T47D (cell line): ENCODE measurements at regions not wholly inside any gene's neighbourhood (a gene's known extent, or its start where the extent isn't known, plus 50 kb on each side); places are given as distances from the start of the nearest gene placed in this dataset.

Experiments used
- DNase-seq, 2 experiments: peaks; one replicate each; pipeline versions ENCODE4 v3.0.0 to v3.0.0-alpha.2; 2011 to 2012; ENCODE audit warnings: low read depth in 1 of 2, low spot score in 1 of 2
- JUND ChIP-seq: IDR thresholded peaks from 2 replicates; pipeline ENCODE4 v1.6.1; 2012; ENCODE audit warnings: low read depth
- in situ Hi-C: cut with HindIII; loops from 2 replicates; pipeline ENCODE4 v1.10.0; 2016; ENCODE audit warnings: low sequenced_read_pairs, low pct_unique_long_range_greater_than_20kb

DNA sequence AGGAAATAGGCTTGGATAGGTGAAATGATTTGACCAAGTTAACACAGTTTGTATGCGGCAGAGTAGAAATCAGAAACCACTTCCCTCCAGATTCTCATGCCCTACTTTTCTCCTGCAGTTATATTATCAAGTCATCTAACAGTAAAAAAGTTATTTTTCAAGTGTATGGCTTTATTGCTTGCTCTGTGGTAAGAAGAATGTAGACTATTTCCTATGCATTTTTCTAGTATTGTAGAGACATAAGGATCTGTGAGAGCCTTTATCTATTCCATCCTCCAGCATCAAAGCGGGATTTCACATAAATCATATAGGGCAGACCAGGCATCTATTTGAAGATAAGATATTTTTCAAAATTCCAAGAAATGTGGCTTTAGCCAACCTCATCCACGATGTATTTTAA, 208.5 kb downstream of the TTLL7 start:
- in situ Hi-C loops, result no loop called here
- no peak for DNase-seq
- TF ChIP-seq JUND, result no peak

DNA sequence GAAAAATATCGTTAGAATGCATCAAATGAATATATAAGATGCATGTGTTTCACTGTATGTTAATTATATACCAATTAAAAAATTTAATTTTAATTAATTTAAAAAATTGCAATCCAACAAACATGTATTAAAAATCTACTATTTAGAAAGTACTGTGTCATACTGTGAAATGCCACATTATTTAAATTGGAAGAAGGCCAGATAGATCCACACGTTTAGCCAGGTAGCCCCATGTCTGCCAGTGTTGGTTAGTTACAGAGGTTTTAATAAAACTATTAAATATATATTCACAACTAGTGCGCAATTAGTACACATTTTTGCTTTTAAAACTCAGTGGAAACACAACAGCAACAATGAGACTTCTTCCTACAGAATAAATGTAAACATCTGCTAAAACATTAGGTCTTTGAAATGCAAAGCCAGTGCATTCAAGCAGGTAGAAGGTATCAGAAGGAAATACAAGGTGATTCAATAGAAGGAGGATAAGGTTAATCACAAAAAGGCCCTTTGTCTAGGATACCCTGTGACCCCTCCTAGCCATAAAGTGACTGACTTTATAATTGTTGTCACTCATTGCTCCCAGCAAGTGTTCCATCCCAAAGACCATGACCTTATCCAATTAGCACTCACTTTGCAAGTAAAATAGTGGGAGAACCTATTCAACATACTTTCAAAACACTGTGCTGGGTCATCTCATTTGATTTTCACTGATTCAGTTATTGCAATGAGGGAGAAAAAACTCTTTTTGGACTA, 211.5 kb downstream of the TTLL7 start:
- no peak for TF ChIP-seq JUND
- in situ Hi-C loops, result no loop called here

DNA sequence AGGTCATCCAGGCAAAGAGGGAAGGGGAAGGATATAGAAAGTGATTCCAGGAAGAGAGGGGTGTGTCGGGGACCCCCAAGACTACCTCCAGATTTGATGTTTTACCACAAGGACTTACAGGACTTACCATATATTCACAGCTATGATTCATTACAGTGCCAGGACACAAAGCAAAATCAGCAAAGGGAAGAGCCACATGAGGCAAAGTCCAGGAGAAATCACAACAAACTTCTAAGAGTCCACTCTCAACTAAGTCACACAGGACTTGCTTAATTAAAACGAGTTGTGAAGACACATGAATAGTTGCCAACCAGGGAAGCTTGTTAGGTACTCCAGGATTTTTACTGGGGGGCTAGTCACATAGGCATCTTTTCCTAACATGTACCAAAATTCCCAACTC, 217.3 kb downstream of the TTLL7 start:
- DNase-seq, result no peak
- no peak for TF ChIP-seq JUND
- in situ Hi-C loops, result no loop called here

More for the DNA sequence above, 211.5 kb downstream of the TTLL7 start:
- DNase-seq, result no peak

DNA sequence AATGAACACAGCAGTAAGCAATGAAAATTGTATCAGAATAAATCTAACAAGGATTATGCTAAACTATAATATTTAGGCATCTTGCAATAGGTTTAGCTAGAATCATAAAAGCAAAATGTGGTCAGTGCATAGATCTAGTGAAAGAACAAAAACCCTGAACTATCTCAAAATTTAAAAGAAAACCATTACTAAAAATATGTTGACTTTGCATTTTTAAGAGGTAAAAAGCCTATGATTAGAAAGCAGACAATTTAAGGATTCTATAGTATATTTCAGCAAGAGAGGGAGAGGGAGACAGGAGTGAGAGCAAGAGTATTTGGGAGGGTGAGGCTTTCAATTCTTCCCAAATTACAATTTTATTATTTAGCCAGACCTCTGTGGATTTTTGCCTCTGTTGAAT, 219.4 kb downstream of the TTLL7 start:
- no peak for TF ChIP-seq JUND
- DNase-seq, result no peak
- in situ Hi-C loops, result no loop called here

DNA sequence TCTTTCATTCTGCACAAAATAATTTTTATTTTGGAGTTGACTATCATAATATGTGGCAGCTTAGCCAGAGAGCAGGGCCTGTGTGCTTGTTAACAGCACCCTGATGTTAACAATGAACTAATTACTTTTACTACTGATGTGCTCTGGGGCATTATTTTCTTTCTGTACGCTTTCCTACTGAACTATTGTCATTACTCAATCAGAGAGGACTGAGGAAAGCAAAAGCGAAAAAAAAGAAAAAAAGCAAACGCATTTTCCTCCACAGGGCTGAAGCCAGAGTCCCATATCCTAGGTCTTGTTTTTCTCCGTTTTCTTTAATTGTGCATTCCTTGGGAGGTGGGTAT, 221.2 kb downstream of the TTLL7 start:
- DNase-seq, result no peak
- in situ Hi-C loops, result no loop called here
- no peak for TF ChIP-seq JUND

DNA sequence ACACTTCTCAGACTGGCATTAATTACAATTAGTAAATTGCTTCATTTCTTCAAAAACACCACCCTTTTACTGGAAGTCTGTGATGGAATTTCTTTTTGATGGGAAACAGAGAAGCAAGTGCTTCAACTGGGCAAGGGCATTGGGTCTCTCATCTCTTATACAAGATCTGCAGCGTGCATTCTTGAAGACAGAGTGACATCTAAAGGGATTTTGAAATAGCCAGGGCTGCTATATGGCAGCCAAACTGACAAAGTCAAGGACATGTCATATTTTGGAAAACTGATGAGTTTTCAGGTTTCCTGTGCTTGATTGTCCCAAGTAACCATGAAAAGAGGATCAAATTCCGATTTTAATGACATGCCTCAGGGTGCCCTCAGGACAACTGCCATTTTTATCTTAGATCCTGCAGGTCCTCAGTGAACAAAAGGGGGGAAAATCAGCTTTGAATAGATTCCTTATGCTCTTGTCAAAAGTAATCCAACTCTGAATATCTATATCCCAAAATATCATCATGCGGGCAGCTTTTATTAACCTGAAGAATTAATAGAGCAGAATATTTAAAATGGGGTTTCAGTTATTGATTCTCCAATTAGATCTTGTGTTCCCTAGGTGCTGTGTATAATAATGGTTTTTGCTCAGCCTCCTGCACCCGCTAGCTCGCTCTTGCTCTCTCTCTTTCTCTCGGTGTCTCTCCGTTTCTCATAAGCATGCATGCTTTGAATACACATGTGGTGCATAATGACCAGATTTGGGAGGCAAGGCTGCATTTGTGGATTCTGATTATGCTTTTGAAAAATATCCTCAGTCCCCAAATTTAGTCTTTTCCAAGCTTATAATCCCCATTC, 221.8 kb downstream of the TTLL7 start:
- no peak for DNase-seq
- TF ChIP-seq JUND, result no peak
- in situ Hi-C loops, result no loop called here

DNA sequence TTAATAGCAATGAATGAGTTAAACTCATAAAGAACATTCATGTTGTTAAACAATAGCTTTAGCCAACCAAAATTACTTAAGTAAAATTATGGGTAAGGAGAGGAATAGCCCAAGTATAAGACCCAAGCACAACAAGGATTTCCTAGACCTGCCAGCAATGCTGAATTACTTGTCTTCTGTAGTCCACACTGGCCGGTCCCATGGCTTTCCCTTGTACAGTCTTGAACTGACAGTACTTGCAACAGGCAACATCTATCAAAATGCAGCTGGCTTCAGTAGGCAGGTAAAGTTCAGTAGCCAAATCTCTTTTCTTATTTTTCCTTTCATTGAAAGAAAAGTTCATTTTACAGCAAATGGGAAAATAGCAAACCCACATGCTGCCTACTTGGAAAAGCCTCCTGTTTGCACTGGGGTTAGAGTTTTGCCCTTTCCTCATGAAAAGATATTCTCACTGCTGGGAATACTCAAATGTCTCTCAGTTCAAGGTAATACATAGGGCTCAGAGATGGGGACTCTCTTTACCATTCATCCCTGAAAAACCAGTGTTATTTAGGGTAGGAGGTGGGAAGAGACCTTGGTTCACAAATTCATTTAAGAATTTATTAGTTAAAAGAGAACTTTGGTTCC, 222.8 kb downstream of the TTLL7 start:
- in situ Hi-C loops, result no loop called here
- no peak for DNase-seq
- no peak for TF ChIP-seq JUND

DNA sequence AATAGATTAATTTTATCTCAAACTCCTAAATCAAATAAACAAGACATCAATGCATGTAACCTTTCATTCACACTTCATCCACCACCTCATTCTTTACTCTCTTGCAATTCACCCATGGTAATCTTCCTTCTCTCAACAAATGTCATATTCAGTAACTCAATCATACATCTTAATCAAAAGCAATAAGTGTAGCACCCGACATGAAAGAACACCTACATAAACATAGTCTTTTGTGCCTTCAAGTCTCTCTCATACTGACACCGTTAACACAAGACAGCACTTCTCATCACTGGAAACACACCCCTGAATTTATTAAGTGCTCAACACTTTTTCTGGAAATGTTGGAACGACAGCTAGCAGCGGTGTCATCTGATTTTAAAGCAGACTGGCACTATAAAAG, 225.9 kb downstream of the TTLL7 start:
- no peak for DNase-seq
- no peak for TF ChIP-seq JUND
- in situ Hi-C loops, result no loop called here

DNA sequence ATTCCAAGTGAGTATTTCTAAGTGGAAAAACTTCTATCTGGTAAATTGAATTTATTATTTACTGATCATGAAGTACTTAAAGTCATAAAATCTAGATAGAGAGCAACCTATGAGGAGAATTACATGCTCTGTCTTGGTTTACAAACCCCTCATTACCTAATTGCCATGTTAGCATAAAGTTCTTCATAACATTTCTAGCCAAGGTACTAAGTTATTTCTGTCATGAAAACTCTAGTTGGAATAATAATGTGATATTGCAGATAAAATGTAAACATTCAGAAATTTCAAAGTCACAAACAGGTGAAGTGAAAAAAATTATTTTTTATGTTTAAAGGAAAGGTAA, 228.6 kb downstream of the TTLL7 start:
- in situ Hi-C loops, result no loop called here
- DNase-seq, result no peak
- TF ChIP-seq JUND, result no peak

DNA sequence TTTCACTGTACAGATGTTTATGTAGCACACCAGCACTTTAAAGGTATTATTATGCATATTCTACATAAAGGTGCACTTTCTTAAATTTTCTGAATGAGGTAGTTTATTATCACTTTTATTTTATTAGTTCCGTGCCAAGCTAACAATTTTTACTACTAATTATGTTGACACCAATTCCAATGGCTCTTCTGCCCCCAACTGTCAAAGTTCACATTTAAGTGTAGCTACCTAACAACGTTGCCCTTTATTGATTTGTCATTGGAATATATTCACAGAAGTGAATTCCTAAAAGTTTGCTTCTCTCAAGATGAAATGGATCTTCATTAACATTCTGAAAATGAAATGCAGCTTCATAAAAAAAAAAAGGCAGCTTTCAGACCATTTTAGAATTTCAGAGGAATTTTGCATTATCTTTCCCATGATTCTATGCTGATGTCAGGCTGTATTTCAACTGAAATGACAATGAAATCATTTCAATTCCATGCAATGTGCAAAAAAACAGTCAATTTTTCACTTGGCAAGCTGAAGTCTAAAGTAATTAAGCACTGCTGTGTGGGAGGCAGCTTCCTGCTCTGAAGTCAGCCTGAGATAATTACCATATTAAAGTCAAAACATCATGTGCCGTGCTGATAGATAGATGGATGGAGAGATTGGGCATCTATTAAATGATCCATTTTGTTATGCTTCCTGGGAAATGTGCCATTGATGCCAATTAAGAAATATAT, 229.2 kb downstream of the TTLL7 start:
- no peak for DNase-seq
- in situ Hi-C loops, result no loop called here
- TF ChIP-seq JUND, result no peak

DNA sequence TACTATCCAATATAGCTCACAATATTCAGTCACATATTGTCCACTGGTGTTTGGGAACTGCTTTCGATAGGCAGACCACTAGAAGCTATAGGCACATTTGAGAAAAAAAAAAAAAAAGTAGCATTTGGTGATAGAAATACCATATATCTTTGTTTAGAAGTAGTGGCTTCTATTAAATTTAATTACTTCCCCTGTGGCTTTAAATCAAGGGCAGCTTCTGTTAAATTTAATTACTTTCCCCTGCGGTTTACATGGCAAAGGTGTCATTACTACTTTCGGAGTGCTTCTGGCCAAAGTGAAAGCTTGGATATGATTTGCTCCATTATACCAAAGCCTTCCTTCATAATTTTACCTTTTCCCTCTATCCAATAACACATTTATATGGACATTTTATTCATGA, 229.9 kb downstream of the TTLL7 start:
- no peak for DNase-seq
- no peak for TF ChIP-seq JUND
- in situ Hi-C loops, result no loop called here

DNA sequence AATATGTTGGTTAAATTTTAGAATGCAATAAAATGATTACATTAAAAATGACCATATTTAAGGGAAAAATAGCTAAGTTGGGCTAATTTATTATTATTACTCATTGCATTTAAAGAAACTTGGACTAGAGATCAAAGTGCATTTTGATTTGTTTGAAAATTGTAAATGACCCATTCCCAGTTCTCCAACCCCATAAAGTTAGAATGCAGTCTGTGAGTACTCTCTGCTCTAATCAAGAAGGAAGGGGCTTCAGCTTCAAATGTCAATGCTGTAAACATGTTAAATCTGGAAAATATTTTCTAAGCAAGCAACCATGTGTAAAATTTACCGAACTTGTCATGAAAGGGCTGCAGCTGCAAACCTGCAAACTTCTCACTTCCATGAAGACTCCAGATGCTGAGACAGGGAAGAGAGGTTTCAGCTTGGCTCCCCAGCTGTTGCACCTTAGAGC, 232.7 kb downstream of the TTLL7 start:
- no peak for TF ChIP-seq JUND
- DNase-seq, result no peak
- in situ Hi-C loops, result no loop called here

DNA sequence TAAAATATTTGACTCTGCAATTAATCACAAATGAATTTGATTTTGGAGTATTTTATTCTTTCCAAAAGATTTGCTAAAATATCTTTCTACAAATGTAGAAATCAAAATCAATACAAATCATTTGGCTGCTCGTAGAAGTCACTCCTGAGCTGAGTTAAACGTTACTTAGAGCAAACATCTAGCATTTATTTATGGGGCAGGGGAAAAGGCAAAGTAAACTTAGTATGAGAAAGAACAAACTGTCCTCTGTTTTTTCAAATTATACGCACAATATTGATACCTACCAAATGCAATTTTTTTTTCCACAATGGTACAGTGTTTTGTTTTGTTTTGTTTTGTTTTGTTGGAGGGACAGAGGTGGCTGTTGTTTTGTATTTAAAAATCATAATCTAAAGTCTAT, 233.8 kb downstream of the TTLL7 start:
- in situ Hi-C loops, result no loop called here
- DNase-seq, result no peak
- no peak for TF ChIP-seq JUND
